H9 (cell line): ENCODE measurements at regions not wholly inside any gene's neighbourhood (a gene's known extent, or its start where the extent isn't known, plus 50 kb on each side); places are given as distances from the start of the nearest gene placed in this dataset.

Experiments
- DNase-seq: peaks from one replicate; pipeline ENCODE4 v3.0.0-alpha.2; 2017
- H2AFZ ChIP-seq: one replicate; pipeline ENCODE4 v1.6.1; 2013; ENCODE audit warnings: mild to moderate bottlenecking, low read length, control low read depth, moderate library complexity
- H2AK5ac ChIP-seq: 2 replicates; pipeline ENCODE4 v1.6.1; 2013; ENCODE audit warnings: low read length, control low read depth, mixed read lengths; ENCODE audit not compliant: insufficient read length
- H2BK120ac ChIP-seq: one replicate; pipeline ENCODE4 v1.6.1; 2013; ENCODE audit warnings: low read depth, mild to moderate bottlenecking, low read length, control low read depth, inconsistent platforms; ENCODE audit not compliant: poor library complexity, severe bottlenecking
- H2BK12ac ChIP-seq: 2 replicates; pipeline ENCODE4 v1.6.1; 2013; ENCODE audit warnings: low read length, control low read depth, mixed read lengths, low read depth; ENCODE audit not compliant: insufficient read length
- H2BK15ac ChIP-seq: 2 replicates; pipeline ENCODE4 v1.6.1; 2013; ENCODE audit warnings: low read depth, low read length, control low read depth
- H2BK20ac ChIP-seq: one replicate; pipeline ENCODE4 v1.6.1; 2013; ENCODE audit warnings: low read depth, mild to moderate bottlenecking, low read length, control low read depth, inconsistent platforms; ENCODE audit not compliant: poor library complexity, severe bottlenecking
- H2BK5ac ChIP-seq: 2 replicates; pipeline ENCODE4 v1.6.1; 2013; ENCODE audit warnings: low read length, control low read depth, mixed read lengths; ENCODE audit not compliant: insufficient read length
- H3K14ac ChIP-seq: 2 replicates; pipeline ENCODE4 v1.6.1; 2013; ENCODE audit warnings: low read length, control low read depth; ENCODE audit not compliant: insufficient read depth
- H3K18ac ChIP-seq: 2 replicates; pipeline ENCODE4 v1.6.1; 2013; ENCODE audit warnings: low read depth, mild to moderate bottlenecking, mixed read lengths, low read length, control low read depth; ENCODE audit not compliant: insufficient read length
- H3K23ac ChIP-seq: 2 replicates; pipeline ENCODE4 v1.6.1; 2013; ENCODE audit warnings: low read length, control low read depth, mixed read lengths, low read depth; ENCODE audit not compliant: insufficient read length
- H3K23me2 ChIP-seq: 2 replicates; pipeline ENCODE4 v1.6.1; 2013; ENCODE audit warnings: low read depth, mild to moderate bottlenecking, mixed read lengths, low read length, control low read depth; ENCODE audit not compliant: insufficient read length, poor library complexity, severe bottlenecking
- H3K27ac ChIP-seq: 2 replicates; pipeline ENCODE4 v1.5.1; 2013; ENCODE audit warnings: low read length, control low read depth, mixed read lengths, low read depth; ENCODE audit not compliant: insufficient read length
- H3K27me3 ChIP-seq: 2 replicates; pipeline ENCODE4 v1.6.1; 2013; ENCODE audit warnings: low read length, control low read depth, inconsistent platforms; ENCODE audit not compliant: insufficient read depth
- H3K4ac ChIP-seq: 2 replicates; pipeline ENCODE4 v1.6.1; 2013; ENCODE audit warnings: low read depth, mild to moderate bottlenecking, control low read depth, inconsistent platforms, low read length, moderate library complexity
- H3K4me1 ChIP-seq: 2 replicates; pipeline ENCODE4 v1.6.1; 2013; ENCODE audit warnings: low read length, control low read depth, inconsistent platforms; ENCODE audit not compliant: insufficient read depth
- H3K4me2 ChIP-seq: 2 replicates; pipeline ENCODE4 v1.6.1; 2013; ENCODE audit warnings: low read length, control low read depth, mixed read lengths; ENCODE audit not compliant: insufficient read length, insufficient read depth
- H3K56ac ChIP-seq: 2 replicates; pipeline ENCODE4 v1.6.1; 2013; ENCODE audit warnings: low read depth, mild to moderate bottlenecking, mixed read lengths, low read length, control low read depth; ENCODE audit not compliant: insufficient read length
- H3K79me1 ChIP-seq: 2 replicates; pipeline ENCODE4 v1.6.1; 2013; ENCODE audit warnings: low read depth, mild to moderate bottlenecking, moderate library complexity, low read length, control low read depth, inconsistent platforms; ENCODE audit not compliant: insufficient read depth, poor library complexity, severe bottlenecking
- H3K79me2 ChIP-seq: 2 replicates; pipeline ENCODE4 v1.6.1; 2013; ENCODE audit warnings: low read length, control low read depth, inconsistent platforms; ENCODE audit not compliant: insufficient read depth
- H3K9ac ChIP-seq: 2 replicates; pipeline ENCODE4 v1.6.1; 2013; ENCODE audit warnings: low read length, control low read depth, mixed read lengths; ENCODE audit not compliant: insufficient read length; ENCODE audit errors: extremely low read depth
- H3K9me3 ChIP-seq: one replicate; pipeline ENCODE4 v1.6.1; 2013; ENCODE audit warnings: low read depth, low read length, inconsistent platforms; ENCODE audit not compliant: control insufficient read depth
- H3T11ph ChIP-seq: one replicate; pipeline ENCODE4 v1.6.1; 2013; ENCODE audit warnings: mild to moderate bottlenecking, low read length, control low read depth, inconsistent platforms
- H4K20me1 ChIP-seq: one replicate; pipeline ENCODE4 v1.6.1; 2013; ENCODE audit not compliant: control insufficient read depth, insufficient read length, insufficient read depth
- H4K5ac ChIP-seq: 2 replicates; pipeline ENCODE4 v1.6.1; 2013; ENCODE audit warnings: low read depth, mild to moderate bottlenecking, mixed read lengths, low read length, control low read depth; ENCODE audit not compliant: insufficient read length
- H4K8ac ChIP-seq: replicated peaks from 2 replicates; pipeline ENCODE4 v1.6.1; 2013; ENCODE audit warnings: low read length, control low read depth, mixed read lengths, low read depth; ENCODE audit not compliant: insufficient read length
- H4K91ac ChIP-seq: 2 replicates; pipeline ENCODE4 v1.6.1; 2013; ENCODE audit warnings: low read depth, mild to moderate bottlenecking, moderate library complexity, mixed read lengths, low read length, control low read depth; ENCODE audit not compliant: insufficient read length
- H3K27ac Mint-ChIP-seq, 3 experiments: 2 replicates in 2 of 3; 3 replicates in 1 of 3; pipeline ENCODE4 v1.8.0; 2020 to 2021; ENCODE audit warnings: mixed read lengths in 3 of 3, mild to moderate bottlenecking in 1 of 3, moderate library complexity in 1 of 3
- H3K27me3 Mint-ChIP-seq: 2 replicates; pipeline ENCODE4 v1.8.0; 2021; ENCODE audit warnings: low read depth, mild to moderate bottlenecking, moderate library complexity, mixed read lengths
- H3K36me3 Mint-ChIP-seq, 3 experiments: 2 replicates in 2 of 3; 3 replicates in 1 of 3; pipeline ENCODE4 v1.8.0; 2020 to 2021; ENCODE audit warnings: low read depth in 3 of 3, mixed read lengths in 3 of 3; ENCODE audit not compliant: insufficient read depth in 1 of 3
- H3K4me1 Mint-ChIP-seq, 2 experiments: 2 replicates each; pipeline ENCODE4 v1.8.0; 2020; ENCODE audit warnings: mixed read lengths in 2 of 2
- H3K4me3 Mint-ChIP-seq, 2 experiments: 2 replicates in 1 of 2; 3 replicates in 1 of 2; pipeline ENCODE4 v1.8.0; 2020 to 2021; ENCODE audit warnings: mild to moderate bottlenecking in 2 of 2, mixed read lengths in 2 of 2, moderate library complexity in 1 of 2
- H3K9me3 Mint-ChIP-seq, 2 experiments: 2 replicates in 1 of 2; 3 replicates in 1 of 2; pipeline ENCODE4 v1.8.0; 2020; ENCODE audit warnings: mild to moderate bottlenecking in 2 of 2, mixed read lengths in 2 of 2, moderate library complexity in 1 of 2
- WGBS: extraction: QIAGEN DNeasy Blood & Tissue Kit; methylation state at CpG from one replicate; pipeline ENCODE4 v1.1.7; 2013; ENCODE audit warnings: missing lambda C conversion rate, low lambda C conversion rate, mixed read lengths; ENCODE audit not compliant: insufficient read length; ENCODE audit errors: extremely low coverage; 5-methylcytosine and 5-hydroxymethylcytosine counted together
- TF ChIP-seq, protein P1 (sequence below): fragments of 200-600 bp; sonication (generic); conservative IDR thresholded peaks from 3 replicates; pipeline ENCODE4 v1.8.0; 2021; ENCODE audit warnings: antibody characterized with exemption, mild to moderate bottlenecking

DNA sequence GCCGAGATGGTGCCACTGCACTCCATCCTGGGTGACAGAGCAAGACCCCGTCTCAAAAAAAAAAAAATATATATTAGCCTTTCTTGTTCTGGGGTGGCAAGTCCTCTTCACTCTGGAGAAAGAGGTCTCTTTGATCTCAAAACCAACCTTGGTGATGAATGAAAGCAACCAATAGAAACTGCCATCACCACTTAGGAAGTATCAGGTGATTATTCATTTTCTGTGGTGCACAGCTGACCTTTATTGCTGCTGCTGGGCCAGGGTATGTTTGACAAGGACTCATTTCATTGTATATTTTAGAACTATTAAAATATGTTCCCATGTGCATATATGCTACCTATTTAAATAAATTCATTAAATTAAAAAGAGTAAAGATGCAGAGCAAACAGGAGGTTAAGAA is 76.0 kb upstream of the KIT start:
- H2AK5ac ChIP-seq: no peak overlapping the region
- no peak overlapping the region for H4K8ac ChIP-seq
- no peak overlapping the region for H2BK20ac ChIP-seq
- H3K79me2 ChIP-seq: no peaks in the 10 kb centered on the region
- no peak overlapping the region for H2BK15ac ChIP-seq
- H2BK5ac ChIP-seq: no peak overlapping the region
- H4K91ac ChIP-seq: no peak overlapping the region
- no peaks in the 10 kb centered on the region for H3K9me3 Mint-ChIP-seq
- no peaks in the 10 kb centered on the region for H3K23me2 ChIP-seq
- H2AFZ ChIP-seq: no peak overlapping the region
- H3K9ac ChIP-seq: no peak overlapping the region
- no peak overlapping the region for H3K18ac ChIP-seq
- no peak overlapping the region for H3K14ac ChIP-seq
- no peaks in the 10 kb centered on the region for H3K36me3 Mint-ChIP-seq
- no peaks in the 10 kb centered on the region for H4K20me1 ChIP-seq
- H3K4me3 Mint-ChIP-seq: no peak overlapping the region
- H2BK120ac ChIP-seq: no peak overlapping the region
- no peak overlapping the region for H3K56ac ChIP-seq
- H3K4me1 Mint-ChIP-seq: no peaks in the 10 kb centered on the region
- no peak overlapping the region for H4K5ac ChIP-seq
- peaks cover 10% of the 10 kb centered on the region; the same call in 1 of the 2 replicates for H3K27me3 Mint-ChIP-seq
- H3K4me1 ChIP-seq: no peaks in the 10 kb centered on the region
- H3T11ph ChIP-seq: no peak overlapping the region
- H3K4ac ChIP-seq: no peak overlapping the region
- no peak overlapping the region for H3K27ac ChIP-seq
- H3K27ac Mint-ChIP-seq: no peak overlapping the region
- no peak for DNase-seq
- H3K9me3 ChIP-seq: no peaks in the 10 kb centered on the region
- no peak overlapping the region for H3K4me2 ChIP-seq
- no CpG with 5 or more reads among the region's 2 CpGs for WGBS
- no peaks in the 10 kb centered on the region for H3K27me3 ChIP-seq
- no peak overlapping the region for H2BK12ac ChIP-seq
- no peak overlapping the region for H3K23ac ChIP-seq
- no peaks in the 10 kb centered on the region for H3K79me1 ChIP-seq
- TF ChIP-seq, protein P1, sequence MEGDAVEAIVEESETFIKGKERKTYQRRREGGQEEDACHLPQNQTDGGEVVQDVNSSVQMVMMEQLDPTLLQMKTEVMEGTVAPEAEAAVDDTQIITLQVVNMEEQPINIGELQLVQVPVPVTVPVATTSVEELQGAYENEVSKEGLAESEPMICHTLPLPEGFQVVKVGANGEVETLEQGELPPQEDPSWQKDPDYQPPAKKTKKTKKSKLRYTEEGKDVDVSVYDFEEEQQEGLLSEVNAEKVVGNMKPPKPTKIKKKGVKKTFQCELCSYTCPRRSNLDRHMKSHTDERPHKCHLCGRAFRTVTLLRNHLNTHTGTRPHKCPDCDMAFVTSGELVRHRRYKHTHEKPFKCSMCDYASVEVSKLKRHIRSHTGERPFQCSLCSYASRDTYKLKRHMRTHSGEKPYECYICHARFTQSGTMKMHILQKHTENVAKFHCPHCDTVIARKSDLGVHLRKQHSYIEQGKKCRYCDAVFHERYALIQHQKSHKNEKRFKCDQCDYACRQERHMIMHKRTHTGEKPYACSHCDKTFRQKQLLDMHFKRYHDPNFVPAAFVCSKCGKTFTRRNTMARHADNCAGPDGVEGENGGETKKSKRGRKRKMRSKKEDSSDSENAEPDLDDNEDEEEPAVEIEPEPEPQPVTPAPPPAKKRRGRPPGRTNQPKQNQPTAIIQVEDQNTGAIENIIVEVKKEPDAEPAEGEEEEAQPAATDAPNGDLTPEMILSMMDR: no peak
